Duodenal mucosa (tissue), 2 donors: ENCODE measurements at regions not wholly inside any gene's neighbourhood (a gene's known extent, or its start where the extent isn't known, plus 50 kb on each side); places are given as distances from the start of the nearest gene placed in this dataset.

Source experiments
- H3K27ac ChIP-seq: one replicate; pipeline ENCODE4 v1.7.0; 2013; ENCODE audit warnings: low read depth, low read length
- H3K27me3 ChIP-seq, 2 donors: one replicate each; pipeline ENCODE4 v1.7.0; 2013; ENCODE audit warnings: low read length in 2 of 2, control low read depth in 1 of 2; ENCODE audit not compliant: insufficient read depth in 2 of 2, control insufficient read depth in 1 of 2
- H3K36me3 ChIP-seq, 2 donors: one replicate each; pipeline ENCODE4 v1.7.0; 2013; ENCODE audit warnings: low read length in 2 of 2, control low read depth in 1 of 2; ENCODE audit not compliant: insufficient read depth in 2 of 2, control insufficient read depth in 1 of 2
- H3K4me1 ChIP-seq, 2 donors: one replicate each; pipeline ENCODE4 v1.7.0; 2013; ENCODE audit warnings: low read length in 2 of 2, control low read depth in 1 of 2; ENCODE audit not compliant: insufficient read depth in 2 of 2, control insufficient read depth in 1 of 2
- H3K4me3 ChIP-seq, 2 donors: one replicate each; pipeline ENCODE4 v1.7.0; 2013; ENCODE audit warnings: low read length in 2 of 2, low read depth in 1 of 2
- H3K9ac ChIP-seq, 2 donors: one replicate each; pipeline ENCODE4 v1.7.0; 2013; ENCODE audit warnings: low read length in 2 of 2, low read depth in 1 of 2
- H3K9me3 ChIP-seq, 2 donors: one replicate each; pipeline ENCODE4 v1.7.0; 2013; ENCODE audit warnings: low read length in 2 of 2, control low read depth in 1 of 2; ENCODE audit not compliant: control insufficient read depth in 1 of 2

GRCh38 chr21:24045775-24046215, 1561.5 kb downstream of the MRPL39 start:
- Histone ChIP-seq H3K27ac (no peak overlapping the region), H3K36me3 (no peaks in the 10 kb centered on the region), H3K27me3 (no peaks in the 10 kb centered on the region), H3K4me3 (no peak overlapping the region), H3K9me3 (peaks cover 5 to 20% of the 10 kb centered on the region in 2 donors), H3K9ac (no peak overlapping the region), H3K4me1 (no peaks in the 10 kb centered on the region)

GRCh38 chr21:24045373-24045772, 1561.9 kb downstream of the MRPL39 start:
- H3K27me3 ChIP-seq = no peaks in the 10 kb centered on the region
- no peak overlapping the region for H3K4me3 ChIP-seq
- no peaks in the 10 kb centered on the region for H3K36me3 ChIP-seq
- no peak overlapping the region for H3K27ac ChIP-seq
- H3K9ac ChIP-seq = no peak overlapping the region
- H3K4me1 ChIP-seq = no peaks in the 10 kb centered on the region
- peaks cover 5 to 21% of the 10 kb centered on the region in 2 donors for H3K9me3 ChIP-seq

GRCh38 chr21:24042687-24043086, 1564.6 kb downstream of the MRPL39 start:
- no peaks in the 10 kb centered on the region for H3K27me3 ChIP-seq
- no peak overlapping the region for H3K9ac ChIP-seq
- H3K4me3 ChIP-seq = no peak overlapping the region
- H3K36me3 ChIP-seq = no peaks in the 10 kb centered on the region
- H3K27ac ChIP-seq = no peak overlapping the region
- no peaks in the 10 kb centered on the region for H3K4me1 ChIP-seq
- H3K9me3 ChIP-seq = peaks cover 2 to 11% of the 10 kb centered on the region in 2 donors

- no peaks in the 10 kb centered on the region for H3K27me3 ChIP-seq
- no peak overlapping the region for H3K27ac ChIP-seq
- no peaks in the 10 kb centered on the region for H3K36me3 ChIP-seq
- no peak overlapping the region for H3K4me3 ChIP-seq
- H3K9ac ChIP-seq = no peak overlapping the region
- peaks cover 0 to 15% of the 10 kb centered on the region in 2 donors for H3K9me3 ChIP-seq
- H3K4me1 ChIP-seq = no peaks in the 10 kb centered on the region
These were observed 1574.5 kb downstream of the MRPL39 start for GRCh38 chr21:24032709-24033232.

- H3K9me3 ChIP-seq = peaks cover 0 to 4% of the 10 kb centered on the region in 2 donors
- no peaks in the 10 kb centered on the region for H3K4me1 ChIP-seq
- H3K27ac ChIP-seq = no peak overlapping the region
- no peak overlapping the region for H3K4me3 ChIP-seq
- no peak overlapping the region for H3K9ac ChIP-seq
- no peaks in the 10 kb centered on the region for H3K36me3 ChIP-seq
- H3K27me3 ChIP-seq = no peaks in the 10 kb centered on the region
These were observed 1579.9 kb downstream of the MRPL39 start for GRCh38 chr21:24027396-24027795.

GRCh38 chr21:24025101-24025500, 1582.2 kb downstream of the MRPL39 start:
- H3K27ac ChIP-seq = no peak overlapping the region
- no peaks in the 10 kb centered on the region for H3K36me3 ChIP-seq
- H3K9me3 ChIP-seq = peaks cover 0 to 5% of the 10 kb centered on the region in 2 donors
- no peak overlapping the region for H3K4me3 ChIP-seq
- H3K27me3 ChIP-seq = no peaks in the 10 kb centered on the region
- no peaks in the 10 kb centered on the region for H3K4me1 ChIP-seq
- no peak overlapping the region for H3K9ac ChIP-seq

GRCh38 chr21:24023936-24024335, 1583.3 kb downstream of the MRPL39 start:
- Histone ChIP-seq H3K9ac (no peak overlapping the region), H3K4me3 (no peak overlapping the region), H3K4me1 (no peaks in the 10 kb centered on the region), H3K36me3 (no peaks in the 10 kb centered on the region), H3K27me3 (no peaks in the 10 kb centered on the region), H3K9me3 (peaks cover 3 to 6% of the 10 kb centered on the region in 2 donors), H3K27ac (no peak overlapping the region)

- peaks cover 3 to 6% of the 10 kb centered on the region in 2 donors for H3K9me3 ChIP-seq
- H3K4me3 ChIP-seq = no peak overlapping the region
- no peak overlapping the region for H3K27ac ChIP-seq
- H3K27me3 ChIP-seq = no peaks in the 10 kb centered on the region
- H3K4me1 ChIP-seq = no peaks in the 10 kb centered on the region
- H3K9ac ChIP-seq = no peak overlapping the region
- no peaks in the 10 kb centered on the region for H3K36me3 ChIP-seq
These were observed 1583.9 kb downstream of the MRPL39 start for GRCh38 chr21:24023402-24023801.

- no peak overlapping the region for H3K27ac ChIP-seq
- no peaks in the 10 kb centered on the region for H3K27me3 ChIP-seq
- no peak overlapping the region for H3K9ac ChIP-seq
- H3K4me1 ChIP-seq = no peaks in the 10 kb centered on the region
- H3K9me3 ChIP-seq = peaks cover 10 to 11% of the 10 kb centered on the region in 2 donors
- no peaks in the 10 kb centered on the region for H3K36me3 ChIP-seq
- H3K4me3 ChIP-seq = no peak overlapping the region
These were observed 1592.9 kb downstream of the MRPL39 start for GRCh38 chr21:24014381-24014780.

- Histone ChIP-seq H3K4me3 (no peak overlapping the region), H3K27ac (no peak overlapping the region), H3K9ac (no peak overlapping the region), H3K36me3 (no peaks in the 10 kb centered on the region), H3K9me3 (peaks cover 5 to 11% of the 10 kb centered on the region in 2 donors), H3K4me1 (no peaks in the 10 kb centered on the region), H3K27me3 (no peaks in the 10 kb centered on the region)
These were observed 1596.2 kb downstream of the MRPL39 start for GRCh38 chr21:24011087-24011486.

GRCh38 chr21:24007592-24007991, 1599.7 kb downstream of the MRPL39 start:
- H3K36me3 ChIP-seq = no peaks in the 10 kb centered on the region
- no peak overlapping the region for H3K4me3 ChIP-seq
- H3K4me1 ChIP-seq = no peaks in the 10 kb centered on the region
- peaks cover 0 to 14% of the 10 kb centered on the region in 2 donors for H3K9me3 ChIP-seq
- H3K27me3 ChIP-seq = no peaks in the 10 kb centered on the region
- no peak overlapping the region for H3K27ac ChIP-seq
- H3K9ac ChIP-seq = no peak overlapping the region
